Lung (tissue), 11 donors: ENCODE measurements at regions not wholly inside any gene's neighbourhood (a gene's known extent, or its start where the extent isn't known, plus 50 kb on each side); places are given as distances from the start of the nearest gene placed in this dataset.

Experiments used
- ATAC-seq: fragments of 200-7000 bp; cut with Tn5 transposase; one replicate; pipeline ENCODE4 v1.9.1; 2020; ENCODE audit warnings: moderate number of reproducible peaks; ENCODE audit not compliant: insufficient read depth, low FRiP score
- DNase-seq, 3 donors: peaks; one replicate each; pipeline ENCODE4 v3.0.0-alpha.2; 2013 to 2017
- H3K27ac ChIP-seq, 2 donors: one replicate each; pipeline ENCODE4 v1.5.1; 2013; ENCODE audit warnings: mild to moderate bottlenecking in 2 of 2, moderate library complexity in 2 of 2, control low read depth in 1 of 2, inconsistent platforms in 1 of 2, low read depth in 1 of 2, low read length in 1 of 2
- H3K27me3 ChIP-seq, 3 donors: one replicate each; pipeline ENCODE4 v1.5.1; 2013; ENCODE audit warnings: low read length in 2 of 3; ENCODE audit not compliant: control insufficient read depth in 3 of 3, insufficient read depth in 3 of 3
- H3K36me3 ChIP-seq, 4 donors: one replicate each; pipeline ENCODE4 v1.5.1; 2013; ENCODE audit warnings: low read length in 4 of 4, mild to moderate bottlenecking in 1 of 4, moderate library complexity in 1 of 4; ENCODE audit not compliant: control insufficient read depth in 4 of 4, insufficient read depth in 4 of 4
- H3K4me1 ChIP-seq, 5 donors: one replicate each; pipeline ENCODE4 v1.5.1; 2013; ENCODE audit warnings: low read length in 5 of 5, mild to moderate bottlenecking in 2 of 5, moderate library complexity in 1 of 5; ENCODE audit not compliant: control insufficient read depth in 5 of 5, insufficient read depth in 5 of 5
- H3K4me3 ChIP-seq: one replicate; pipeline ENCODE4 v1.5.1; 2013; ENCODE audit warnings: mild to moderate bottlenecking, control low read depth, moderate library complexity
- H3K9ac ChIP-seq, 2 donors: one replicate each; pipeline ENCODE4 v1.5.1; 2013; ENCODE audit warnings: low read length in 2 of 2, control low read depth in 1 of 2; ENCODE audit not compliant: insufficient read depth in 1 of 2
- H3K9me3 ChIP-seq, 4 donors: one replicate each; pipeline ENCODE4 v1.5.1; 2013; ENCODE audit warnings: low read length in 3 of 4, mild to moderate bottlenecking in 1 of 4, moderate library complexity in 1 of 4; ENCODE audit not compliant: control insufficient read depth in 4 of 4, insufficient read depth in 3 of 4
- WGBS, 2 donors: extraction: QIAGEN DNeasy Blood & Tissue Kit; methylation state at CpG; one replicate each; pipeline ENCODE4 v1.1.7; 2013; 5-methylcytosine and 5-hydroxymethylcytosine counted together
- TF ChIP-seq, protein P1 (sequence below): IDR thresholded peaks from 2 replicates; pipeline ENCODE4 v1.5.1; 2012; ENCODE audit warnings: mild to moderate bottlenecking; ENCODE audit errors: control extremely low read depth, extremely low read depth
- donor health status: control.
- donor health status: control.
- donor health status: Bipolar disorder and iron deficiency.
- donor health status: healthy.
- donor health status: DM: yes; HTN: yes; CAD: no.

DNA sequence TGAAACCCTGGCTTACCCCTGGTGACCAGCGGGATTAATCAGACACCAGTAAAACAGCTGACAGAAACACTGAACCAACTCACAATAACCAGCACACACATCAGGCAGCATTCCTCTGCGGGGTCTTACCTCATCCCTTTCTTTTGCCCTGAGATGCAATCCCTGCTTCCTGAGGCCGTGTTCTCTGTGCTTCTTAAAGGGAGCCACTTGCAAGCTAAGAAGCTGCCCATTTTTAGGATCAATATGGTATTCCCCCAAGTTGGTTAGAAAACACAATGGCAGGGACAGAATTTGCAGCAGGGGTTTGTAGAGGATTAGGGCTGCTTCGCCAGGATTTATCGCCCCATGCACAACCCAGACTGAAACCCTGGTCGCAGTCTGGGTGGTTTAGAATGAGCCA, 74.7 kb upstream of the OLIG2 start:
- Histone ChIP-seq H3K9ac (no peak overlapping the region), H3K4me3 (no peak overlapping the region), H3K27me3 (peaks cover 0 to 51% (median 0%) of the 10 kb centered on the region in 3 donors), H3K9me3 (peaks cover 0 to 2% (median 0%) of the 10 kb centered on the region in 4 donors), H3K27ac (no peak overlapping the region), H3K36me3 (no peaks in the 10 kb centered on the region), H3K4me1 (no peaks in the 10 kb centered on the region)
- no peak for ATAC-seq
- 77 to 78% methylated on average over 6 of the region's 6 CpGs for WGBS, 2 donors
- DNase-seq: no peak
- TF ChIP-seq, protein P1, sequence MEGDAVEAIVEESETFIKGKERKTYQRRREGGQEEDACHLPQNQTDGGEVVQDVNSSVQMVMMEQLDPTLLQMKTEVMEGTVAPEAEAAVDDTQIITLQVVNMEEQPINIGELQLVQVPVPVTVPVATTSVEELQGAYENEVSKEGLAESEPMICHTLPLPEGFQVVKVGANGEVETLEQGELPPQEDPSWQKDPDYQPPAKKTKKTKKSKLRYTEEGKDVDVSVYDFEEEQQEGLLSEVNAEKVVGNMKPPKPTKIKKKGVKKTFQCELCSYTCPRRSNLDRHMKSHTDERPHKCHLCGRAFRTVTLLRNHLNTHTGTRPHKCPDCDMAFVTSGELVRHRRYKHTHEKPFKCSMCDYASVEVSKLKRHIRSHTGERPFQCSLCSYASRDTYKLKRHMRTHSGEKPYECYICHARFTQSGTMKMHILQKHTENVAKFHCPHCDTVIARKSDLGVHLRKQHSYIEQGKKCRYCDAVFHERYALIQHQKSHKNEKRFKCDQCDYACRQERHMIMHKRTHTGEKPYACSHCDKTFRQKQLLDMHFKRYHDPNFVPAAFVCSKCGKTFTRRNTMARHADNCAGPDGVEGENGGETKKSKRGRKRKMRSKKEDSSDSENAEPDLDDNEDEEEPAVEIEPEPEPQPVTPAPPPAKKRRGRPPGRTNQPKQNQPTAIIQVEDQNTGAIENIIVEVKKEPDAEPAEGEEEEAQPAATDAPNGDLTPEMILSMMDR: no peak

DNA sequence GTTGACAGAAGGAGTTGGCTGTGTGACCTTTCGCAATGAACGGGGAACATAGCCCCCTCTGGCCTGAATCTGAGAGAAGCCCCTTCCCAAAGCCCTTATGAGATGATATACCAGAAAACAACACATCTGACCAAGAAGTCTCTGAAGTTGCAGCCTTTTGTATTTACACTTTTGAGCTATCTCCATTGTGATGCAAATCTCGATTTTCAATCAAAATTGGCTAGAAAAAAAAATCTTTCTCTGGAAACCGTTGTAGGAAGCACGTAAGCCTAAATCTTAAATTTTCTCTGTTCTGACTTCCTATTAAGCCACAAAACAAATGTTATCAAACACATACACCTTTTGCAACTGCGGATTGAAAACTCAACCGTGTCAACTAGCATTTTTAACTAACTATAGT, 71.4 kb upstream of the OLIG2 start:
- 40 to 45% methylated on average over 7 of the region's 7 CpGs for WGBS, 2 donors
- Histone ChIP-seq H3K9ac (no peak overlapping the region), H3K36me3 (no peaks in the 10 kb centered on the region), H3K4me1 (no peaks in the 10 kb centered on the region), H3K4me3 (no peak overlapping the region), H3K27ac (no peak overlapping the region), H3K27me3 (peaks cover 0 to 63% (median 0%) of the 10 kb centered on the region in 3 donors), H3K9me3 (no peaks in the 10 kb centered on the region)
- ATAC-seq (no peak), DNase-seq (no peak)
- TF ChIP-seq, protein P1: no peak

DNA sequence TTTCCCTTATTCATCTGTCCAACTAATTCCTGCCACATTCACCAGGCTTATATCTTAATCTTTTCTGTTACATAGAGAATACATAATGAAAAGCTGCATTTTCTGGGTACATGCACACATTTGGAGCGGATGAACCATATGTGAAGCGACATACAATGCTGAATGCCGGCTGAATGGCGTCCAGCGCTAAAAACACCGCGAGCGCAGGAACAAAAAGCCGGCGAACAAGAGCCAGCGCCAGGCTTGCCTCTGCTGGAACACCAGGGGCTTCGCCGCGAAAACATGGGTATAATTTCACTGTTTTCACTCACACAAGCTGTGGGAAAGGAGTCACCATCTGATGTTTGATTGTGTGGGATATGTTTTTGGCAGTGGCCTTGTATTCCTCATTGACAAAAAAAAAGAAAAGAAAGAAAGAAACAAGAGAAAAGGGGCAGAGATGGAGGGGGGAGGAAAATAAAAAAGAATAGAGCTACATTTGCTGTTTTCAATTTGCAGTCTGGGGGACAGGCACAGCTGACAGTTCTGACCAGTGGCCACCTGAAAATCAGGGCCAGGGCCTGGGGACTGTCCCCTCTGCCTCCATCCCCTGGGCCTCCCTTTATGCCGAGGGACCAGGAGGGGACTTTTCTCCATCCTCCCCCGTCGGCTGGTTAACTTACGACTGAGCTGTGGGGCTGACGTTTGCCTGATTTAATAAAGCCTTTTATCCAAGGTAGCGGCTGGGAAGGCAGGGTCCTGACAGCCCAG, 70.2 kb upstream of the OLIG2 start:
- no peak for DNase-seq
- Histone ChIP-seq H3K27me3 (peaks cover 0 to 58% (median 0%) of the 10 kb centered on the region in 3 donors), H3K4me1 (no peaks in the 10 kb centered on the region), H3K9ac (no peak overlapping the region), H3K4me3 (no peak overlapping the region), H3K9me3 (no peaks in the 10 kb centered on the region), H3K27ac (no peak overlapping the region), H3K36me3 (no peaks in the 10 kb centered on the region)
- ATAC-seq: no peak
- TF ChIP-seq, protein P1: no peak
- 63 to 70% methylated on average over 20 of the region's 20 CpGs for WGBS, 2 donors
